ENCODE measurements at regions not wholly inside any gene's neighbourhood (a gene's known extent, or its start where the extent isn't known, plus 50 kb on each side); places are given as distances from the start of the nearest gene placed in this dataset.

GRCh38 chr1:68320349-68320748, 88.0 kb upstream of the WLS start:
- no peaks in the 10 kb centered on the region for H3K36me3 ChIP-seq (replicated peaks)

GRCh38 chr1:68319907-68320306, 87.6 kb upstream of the WLS start:
- no peak for DNase-seq
- TF ChIP-seq CTCF (IDR thresholded peaks at IDR 0.05; ENCODE audit: low read depth, low read length, missing control alignments) = no peak
- in situ Hi-C loops (cut with HindIII; ENCODE audit: low pct_ligation_motif_present, low sequenced_read_pairs) = loop anchor here (25.0 kb wide), 1 partner anchor 183 kb away; no protein-coding TSS in a partner anchor
- Histone ChIP-seq H3K36me3 (replicated peaks) (no peaks in the 10 kb centered on the region), H3K4me3 (ENCODE audit: low read depth, low read length) (no peak overlapping the region), H3K27me3 (replicated peaks) (no peaks in the 10 kb centered on the region), H3K27ac (no peak overlapping the region)

More at GRCh38 chr1:68320349-68320748, 88.0 kb upstream of the WLS start:
- H3K27me3 ChIP-seq (replicated peaks) = no peaks in the 10 kb centered on the region
- in situ Hi-C loops (cut with HindIII; ENCODE audit: low pct_ligation_motif_present, low sequenced_read_pairs) = loop anchor here (25.0 kb wide), 1 partner anchor 183 kb away; no protein-coding TSS in a partner anchor
- no peak overlapping the region for H3K4me3 ChIP-seq (ENCODE audit: low read depth, low read length)
- TF ChIP-seq CTCF (IDR thresholded peaks at IDR 0.05; ENCODE audit: low read depth, low read length, missing control alignments) = no peak
- no peak overlapping the region for H3K27ac ChIP-seq
- no peak for DNase-seq

GRCh38 chr1:68317543-68317942, 85.2 kb upstream of the WLS start:
- Histone ChIP-seq H3K27ac (no peak overlapping the region), H3K36me3 (replicated peaks) (no peaks in the 10 kb centered on the region), H3K4me3 (ENCODE audit: low read depth, low read length) (no peak overlapping the region), H3K27me3 (replicated peaks) (no peaks in the 10 kb centered on the region)
- DNase-seq = no peak
- TF ChIP-seq CTCF (IDR thresholded peaks at IDR 0.05; ENCODE audit: low read depth, low read length, missing control alignments) = no peak
- in situ Hi-C loops (cut with HindIII; ENCODE audit: low pct_ligation_motif_present, low sequenced_read_pairs) = loop anchor here (25.0 kb wide), 1 partner anchor 180 kb away; no protein-coding TSS in a partner anchor

- no peaks in the 10 kb centered on the region for H3K36me3 ChIP-seq (replicated peaks)
- DNase-seq = no peak
- H3K4me3 ChIP-seq (ENCODE audit: low read depth, low read length) = no peak overlapping the region
- H3K27me3 ChIP-seq (replicated peaks) = no peaks in the 10 kb centered on the region
- in situ Hi-C loops (cut with HindIII; ENCODE audit: low pct_ligation_motif_present, low sequenced_read_pairs) = loop anchor here (25.0 kb wide), 1 partner anchor 177 kb away; no protein-coding TSS in a partner anchor
- no peak for TF ChIP-seq CTCF (IDR thresholded peaks at IDR 0.05; ENCODE audit: low read depth, low read length, missing control alignments)
- no peak overlapping the region for H3K27ac ChIP-seq
Observed at GRCh38 chr1:68314151-68314780, 81.9 kb upstream of the WLS start.

- in situ Hi-C loops (cut with HindIII; ENCODE audit: low pct_ligation_motif_present, low sequenced_read_pairs) = loop anchor here (25.0 kb wide), 1 partner anchor 176 kb away; no protein-coding TSS in a partner anchor
- H3K36me3 ChIP-seq (replicated peaks) = no peaks in the 10 kb centered on the region
- no peak for TF ChIP-seq CTCF (IDR thresholded peaks at IDR 0.05; ENCODE audit: low read depth, low read length, missing control alignments)
- DNase-seq = no peak
- H3K4me3 ChIP-seq (ENCODE audit: low read depth, low read length) = no peak overlapping the region
- H3K27me3 ChIP-seq (replicated peaks) = no peaks in the 10 kb centered on the region
- no peak overlapping the region for H3K27ac ChIP-seq
Observed at GRCh38 chr1:68313735-68314134, 81.4 kb upstream of the WLS start.
